ENCODE measurements at regions not wholly inside any gene's neighbourhood (a gene's known extent, or its start where the extent isn't known, plus 50 kb on each side); places are given as distances from the start of the nearest gene placed in this dataset.

GRCh38 chr20:17845701-17846475 is 122.7 kb downstream of the SNX5 start:
- no peaks in the 10 kb centered on the region for H3K27me3 ChIP-seq
- H3K4me3 ChIP-seq, result no peak overlapping the region
- DNase-seq (ENCODE audit: low spot score in 2 of 2), result no peak
- TF ChIP-seq POLR2AphosphoS5 (IDR thresholded peaks at IDR 0.05) (no peak), CTCF (IDR thresholded peaks at IDR 0.05) (no peak), POLR2A (IDR thresholded peaks at IDR 0.05) (no peak), EP300 (IDR thresholded peaks at IDR 0.05) (no peak)
- H3K27ac ChIP-seq, result no peak overlapping the region
- no peaks in the 10 kb centered on the region for H3K36me3 ChIP-seq
- no peaks in the 10 kb centered on the region for H3K9me3 ChIP-seq
- 58% methylated on average over 10 of the region's 10 CpGs for whole genome bisulfite sequencing
- H3K4me1 ChIP-seq, result peaks cover 49% of the 10 kb centered on the region

- no peak overlapping the region for H3K4me3 ChIP-seq
- no peak overlapping the region for H3K27ac ChIP-seq
- no peak for DNase-seq (ENCODE audit: low spot score in 2 of 2)
- TF ChIP-seq POLR2AphosphoS5 (IDR thresholded peaks at IDR 0.05) (no peak), CTCF (IDR thresholded peaks at IDR 0.05) (no peak), EP300 (IDR thresholded peaks at IDR 0.05) (no peak), POLR2A (IDR thresholded peaks at IDR 0.05) (no peak)
- no peaks in the 10 kb centered on the region for H3K9me3 ChIP-seq
- peaks cover 39% of the 10 kb centered on the region for H3K4me1 ChIP-seq
- H3K27me3 ChIP-seq, result no peaks in the 10 kb centered on the region
- H3K36me3 ChIP-seq, result no peaks in the 10 kb centered on the region
- 86% methylated on average over 7 of the region's 7 CpGs for WGBS
These were observed 123.9 kb downstream of the SNX5 start for GRCh38 chr20:17844549-17845298.

- Histone ChIP-seq H3K9me3 (no peaks in the 10 kb centered on the region), H3K4me1 (peaks cover 35% of the 10 kb centered on the region), H3K27ac (no peak overlapping the region), H3K4me3 (no peak overlapping the region), H3K36me3 (no peaks in the 10 kb centered on the region), H3K27me3 (no peaks in the 10 kb centered on the region)
- WGBS, result 87% methylated on average over 1 of the region's 1 CpG
- TF ChIP-seq EP300 (IDR thresholded peaks at IDR 0.05), result no peak
- TF ChIP-seq POLR2AphosphoS5 (IDR thresholded peaks at IDR 0.05), result no peak
- no peak for TF ChIP-seq POLR2A (IDR thresholded peaks at IDR 0.05)
- no peak for TF ChIP-seq CTCF (IDR thresholded peaks at IDR 0.05)
- DNase-seq (ENCODE audit: low spot score in 2 of 2), result no peak
These were observed 124.5 kb downstream of the SNX5 start for GRCh38 chr20:17844133-17844429.

- Histone ChIP-seq H3K36me3 (no peaks in the 10 kb centered on the region), H3K4me1 (peaks cover 35% of the 10 kb centered on the region), H3K9me3 (no peaks in the 10 kb centered on the region), H3K27ac (peak overlapping the region; percentile 23), H3K4me3 (no peak overlapping the region), H3K27me3 (no peaks in the 10 kb centered on the region)
- TF ChIP-seq EP300 (IDR thresholded peaks at IDR 0.05) (no peak), CTCF (IDR thresholded peaks at IDR 0.05) (no peak)
- WGBS, result 68% methylated on average over 14 of the region's 14 CpGs
- no peak for DNase-seq (ENCODE audit: low spot score in 2 of 2)
These were observed 125.1 kb downstream of the SNX5 start for GRCh38 chr20:17843246-17844132.

Data from suprapubic skin (tissue), 4 donors.